Activated CD4-positive, alpha-beta memory T cell treated with anti-CD3 and anti-CD28 coated beads for 36 hours (primary cell): ENCODE measurements at regions not wholly inside any gene's neighbourhood (a gene's known extent, or its start where the extent isn't known, plus 50 kb on each side); places are given as distances from the start of the nearest gene placed in this dataset.
"Not testable (repeated sequence)": the region's sequence is repeated elsewhere in the genome, so short reads cannot be mapped to it uniquely, and the experiment has no call there.

Experiments used
- CTCF ChIA-PET: fragments of 350-600 bp; sonication (Branson Sonifier 250); formaldehyde crosslinking; loops from one replicate; lab custom pipeline; 2021; ENCODE audit warnings: antibody characterized with exemption, inconsistent platforms; lab: Charles Lee
- POLR2A ChIA-PET: fragments of 350-600 bp; sonication (Branson Sonifier 250); formaldehyde crosslinking; loops from one replicate; lab custom pipeline; 2021; ENCODE audit warnings: antibody characterized with exemption; lab: Charles Lee
- DNase-seq: peaks from one replicate; pipeline ENCODE4 v3.0.0-alpha.2; 2020
- H3K27ac Mint-ChIP-seq: one replicate; pipeline ENCODE4 v1.8.0; 2021; ENCODE audit warnings: mixed read lengths
- H3K27me3 Mint-ChIP-seq: one replicate; pipeline ENCODE4 v1.8.0; 2021; ENCODE audit warnings: mixed read lengths
- H3K36me3 Mint-ChIP-seq: one replicate; pipeline ENCODE4 v1.8.0; 2021; ENCODE audit warnings: mixed read lengths
- H3K4me1 Mint-ChIP-seq: one replicate; pipeline ENCODE4 v1.8.0; 2021; ENCODE audit warnings: low read depth, mixed read lengths
- H3K4me3 Mint-ChIP-seq: one replicate; pipeline ENCODE4 v1.8.0; 2021; ENCODE audit warnings: mild to moderate bottlenecking, mixed read lengths
- H3K9me3 Mint-ChIP-seq: one replicate; pipeline ENCODE4 v1.8.0; 2021; ENCODE audit warnings: mixed read lengths
- intact Hi-C: fragments of 100-400 bp; cut with micrococcal nuclease; formaldehyde crosslinking; loops from one replicate; pipeline ENCODE4 v1.15.1; 2023

GRCh38 chrX:134045372-134045771, 60.0 kb upstream of the GPC3 start:
- POLR2A ChIA-PET, H3K9me3 Mint-ChIP-seq, intact Hi-C loops, DNase-seq, H3K27me3 Mint-ChIP-seq, H3K36me3 Mint-ChIP-seq, CTCF ChIA-PET, H3K27ac Mint-ChIP-seq, H3K4me1 Mint-ChIP-seq, H3K4me3 Mint-ChIP-seq: not testable (repeated sequence)

GRCh38 chrX:134067107-134067506, 81.7 kb upstream of the GPC3 start:
- DNase-seq, H3K27ac Mint-ChIP-seq, H3K9me3 Mint-ChIP-seq, intact Hi-C loops, CTCF ChIA-PET, H3K36me3 Mint-ChIP-seq, H3K4me1 Mint-ChIP-seq, H3K4me3 Mint-ChIP-seq, H3K27me3 Mint-ChIP-seq, POLR2A ChIA-PET: not testable (repeated sequence)

GRCh38 chrX:134071899-134072298, 86.5 kb upstream of the GPC3 start:
- H3K4me1 Mint-ChIP-seq, DNase-seq, CTCF ChIA-PET, H3K4me3 Mint-ChIP-seq, POLR2A ChIA-PET, intact Hi-C loops, H3K36me3 Mint-ChIP-seq, H3K27ac Mint-ChIP-seq, H3K27me3 Mint-ChIP-seq, H3K9me3 Mint-ChIP-seq: not testable (repeated sequence)

- POLR2A ChIA-PET = no interaction called here
- Mint-ChIP-seq H3K36me3 (no peaks in the 10 kb centered on the region), H3K9me3 (no peaks in the 10 kb centered on the region)
Measured at GRCh38 chrX:134073341-134073740, 87.9 kb upstream of the GPC3 start.

GRCh38 chrX:134074151-134074550, 88.8 kb upstream of the GPC3 start:
- no peaks in the 10 kb centered on the region for H3K36me3 Mint-ChIP-seq
- no peak for DNase-seq
- intact Hi-C loops = no loop called here
- POLR2A ChIA-PET = no interaction called here
- H3K27me3 Mint-ChIP-seq = peaks cover 2% of the 10 kb centered on the region
- no peaks in the 10 kb centered on the region for H3K4me1 Mint-ChIP-seq
- no peak overlapping the region for H3K27ac Mint-ChIP-seq
- CTCF ChIA-PET = no interaction called here
- no peaks in the 10 kb centered on the region for H3K9me3 Mint-ChIP-seq
- H3K4me3 Mint-ChIP-seq = no peak overlapping the region

More at GRCh38 chrX:134073341-134073740, 87.9 kb upstream of the GPC3 start:
- intact Hi-C loops = no loop called here
- Mint-ChIP-seq H3K27ac (no peak overlapping the region), H3K27me3 (no peaks in the 10 kb centered on the region), H3K4me1 (no peaks in the 10 kb centered on the region), H3K4me3 (no peak overlapping the region)
- no peak for DNase-seq
- CTCF ChIA-PET = no interaction called here

GRCh38 chrX:134075894-134076718, 90.7 kb upstream of the GPC3 start:
- Mint-ChIP-seq H3K36me3 (no peaks in the 10 kb centered on the region), H3K27me3 (peaks cover 2% of the 10 kb centered on the region), H3K27ac (no peak overlapping the region), H3K4me1 (no peaks in the 10 kb centered on the region), H3K9me3 (no peaks in the 10 kb centered on the region), H3K4me3 (no peak overlapping the region)
- intact Hi-C loops = no loop called here
- POLR2A ChIA-PET = no interaction called here
- no peak for DNase-seq
- CTCF ChIA-PET = no interaction called here

GRCh38 chrX:134095366-134095765, 110.0 kb upstream of the GPC3 start:
- ChIA-PET CTCF (no interaction called here), POLR2A (no interaction called here)
- DNase-seq = no peak
- H3K4me3 Mint-ChIP-seq = no peak overlapping the region
- no peaks in the 10 kb centered on the region for H3K36me3 Mint-ChIP-seq
- no peaks in the 10 kb centered on the region for H3K9me3 Mint-ChIP-seq
- no peak overlapping the region for H3K27ac Mint-ChIP-seq
- no peaks in the 10 kb centered on the region for H3K4me1 Mint-ChIP-seq
- intact Hi-C loops = no loop called here
- no peaks in the 10 kb centered on the region for H3K27me3 Mint-ChIP-seq

- ChIA-PET CTCF (no interaction called here), POLR2A (no interaction called here)
- no peak for DNase-seq
- Mint-ChIP-seq H3K27ac (no peak overlapping the region), H3K4me1 (no peaks in the 10 kb centered on the region), H3K9me3 (no peaks in the 10 kb centered on the region), H3K27me3 (no peaks in the 10 kb centered on the region), H3K36me3 (no peaks in the 10 kb centered on the region), H3K4me3 (no peak overlapping the region)
- intact Hi-C loops = no loop called here
Measured at GRCh38 chrX:134101636-134102035, 116.2 kb upstream of the GPC3 start.

- Mint-ChIP-seq H3K36me3 (no peaks in the 10 kb centered on the region), H3K4me1 (no peaks in the 10 kb centered on the region), H3K27me3 (no peaks in the 10 kb centered on the region), H3K4me3 (no peak overlapping the region), H3K27ac (no peak overlapping the region), H3K9me3 (no peaks in the 10 kb centered on the region)
- intact Hi-C loops = no loop called here
- POLR2A ChIA-PET = no interaction called here
- no peak for DNase-seq
- CTCF ChIA-PET = no interaction called here
Measured at GRCh38 chrX:134115270-134115669, 121.7 kb upstream of the CCDC160 start.

GRCh38 chrX:134137341-134137740, 99.6 kb upstream of the CCDC160 start:
- ChIA-PET POLR2A (no interaction called here), CTCF (no interaction called here)
- Mint-ChIP-seq H3K36me3 (no peaks in the 10 kb centered on the region), H3K4me3 (no peak overlapping the region), H3K9me3 (no peaks in the 10 kb centered on the region), H3K4me1 (no peaks in the 10 kb centered on the region), H3K27me3 (peaks cover 2% of the 10 kb centered on the region), H3K27ac (no peak overlapping the region)
- no peak for DNase-seq
- intact Hi-C loops = no loop called here

GRCh38 chrX:134139090-134139489, 97.9 kb upstream of the CCDC160 start:
- H3K27ac Mint-ChIP-seq = no peak overlapping the region

GRCh38 chrX:134144231-134144630, 92.8 kb upstream of the CCDC160 start:
- no peak overlapping the region for H3K27ac Mint-ChIP-seq
- POLR2A ChIA-PET = no interaction called here
- no peaks in the 10 kb centered on the region for H3K9me3 Mint-ChIP-seq
- no peak for DNase-seq
- intact Hi-C loops = no loop called here
- H3K27me3 Mint-ChIP-seq = no peaks in the 10 kb centered on the region
- CTCF ChIA-PET = interaction anchor here (0.8 to 1.0 kb wide), 4 partner anchors 9 to 352 kb away, joined by 3 read pairs; no protein-coding TSS in a partner anchor
- no peaks in the 10 kb centered on the region for H3K4me1 Mint-ChIP-seq
- H3K4me3 Mint-ChIP-seq = no peak overlapping the region
- H3K36me3 Mint-ChIP-seq = no peaks in the 10 kb centered on the region

More at GRCh38 chrX:134139090-134139489, 97.9 kb upstream of the CCDC160 start:
- ChIA-PET CTCF (no interaction called here), POLR2A (no interaction called here)
- Mint-ChIP-seq H3K27me3 (peaks cover 2% of the 10 kb centered on the region), H3K4me3 (no peak overlapping the region), H3K36me3 (no peaks in the 10 kb centered on the region), H3K9me3 (no peaks in the 10 kb centered on the region), H3K4me1 (no peaks in the 10 kb centered on the region)
- intact Hi-C loops = no loop called here
- no peak for DNase-seq

- H3K9me3 Mint-ChIP-seq = no peaks in the 10 kb centered on the region
- H3K4me3 Mint-ChIP-seq = no peak overlapping the region
- intact Hi-C loops = no loop called here
- H3K36me3 Mint-ChIP-seq = no peaks in the 10 kb centered on the region
- ChIA-PET CTCF (interaction anchor here (0.7 kb wide), 1 partner anchor 133 kb away, joined by 3 read pairs; no protein-coding TSS in a partner anchor), POLR2A (no interaction called here)
- DNase-seq = no peak
- H3K4me1 Mint-ChIP-seq = no peaks in the 10 kb centered on the region
- H3K27ac Mint-ChIP-seq = no peak overlapping the region
- H3K27me3 Mint-ChIP-seq = no peaks in the 10 kb centered on the region
Measured at GRCh38 chrX:134146493-134146892, 90.5 kb upstream of the CCDC160 start.
